NB4 (cell line): ENCODE measurements at regions not wholly inside any gene's neighbourhood (a gene's known extent, or its start where the extent isn't known, plus 50 kb on each side); places are given as distances from the start of the nearest gene placed in this dataset.

Source experiments
- CTCF ChIP-seq: IDR thresholded peaks from one replicate; pipeline ENCODE4 v1.5.1; 2012; ENCODE audit warnings: low read depth, low read length
- MAX ChIP-seq: IDR thresholded peaks from 2 replicates; pipeline ENCODE4 v1.6.1; 2011; ENCODE audit warnings: low read depth, low read length
- MYC ChIP-seq: IDR thresholded peaks from 2 replicates; pipeline ENCODE4 v1.6.1; 2011; ENCODE audit warnings: low read depth, low read length

GRCh38 chrX:111609206-111609605 lies 71.8 kb upstream of the ALG13 start:
- no peak for TF ChIP-seq CTCF
- no peak for TF ChIP-seq MAX
- TF ChIP-seq MYC, result no peak
